ENCODE measurements at regions not wholly inside any gene's neighbourhood (a gene's known extent, or its start where the extent isn't known, plus 50 kb on each side); places are given as distances from the start of the nearest gene placed in this dataset.
"Not testable (repeated sequence)": the region's sequence is repeated elsewhere in the genome, so short reads cannot be mapped to it uniquely, and the experiment has no call there.

DNA sequence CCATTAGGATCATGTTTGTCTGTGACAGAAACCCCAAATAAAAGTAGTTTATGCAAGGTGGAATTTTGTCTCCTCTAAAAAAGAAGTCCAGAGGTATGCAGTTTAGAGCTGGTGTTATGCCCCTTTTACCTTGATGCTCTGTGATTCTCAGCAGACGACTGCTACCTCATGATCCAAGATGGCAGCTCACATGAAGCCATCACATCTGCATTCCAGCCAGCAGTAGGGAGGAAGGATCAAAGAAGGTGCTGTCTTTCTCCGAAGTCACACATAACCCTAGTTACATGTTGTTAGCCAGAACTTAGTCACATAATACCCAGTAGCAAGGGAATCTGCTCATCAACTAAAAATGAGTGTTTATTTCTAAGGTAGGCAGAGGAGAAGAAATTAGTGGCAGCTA, 135.7 kb upstream of the HS3ST2 start:
- DNase-seq (ENCODE audit: low spot score): no peak

GRCh38 chr16:22681554-22682291, 132.2 kb upstream of the HS3ST2 start:
- no peak for DNase-seq (ENCODE audit: low spot score)

DNA sequence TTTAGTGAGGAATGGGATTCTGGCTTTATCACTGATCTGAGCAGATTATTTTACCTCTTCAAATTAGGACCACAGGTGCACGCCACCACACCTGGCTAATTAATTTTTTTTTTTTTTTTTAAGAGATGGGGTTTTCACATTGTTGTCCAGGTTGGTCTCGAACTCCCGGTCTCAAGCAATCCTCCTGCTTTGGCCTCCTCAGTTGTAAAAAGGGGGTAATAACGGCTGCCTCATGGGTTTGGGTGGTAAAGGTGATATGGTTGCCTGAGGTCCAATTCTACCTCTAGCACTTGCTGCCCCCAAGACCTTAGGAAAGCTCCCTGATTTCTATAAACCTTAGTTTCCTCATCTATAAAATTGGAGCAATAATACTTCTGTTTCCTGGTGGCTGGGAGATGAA, 130.7 kb upstream of the HS3ST2 start:
- no peak for DNase-seq (ENCODE audit: low spot score)

DNA sequence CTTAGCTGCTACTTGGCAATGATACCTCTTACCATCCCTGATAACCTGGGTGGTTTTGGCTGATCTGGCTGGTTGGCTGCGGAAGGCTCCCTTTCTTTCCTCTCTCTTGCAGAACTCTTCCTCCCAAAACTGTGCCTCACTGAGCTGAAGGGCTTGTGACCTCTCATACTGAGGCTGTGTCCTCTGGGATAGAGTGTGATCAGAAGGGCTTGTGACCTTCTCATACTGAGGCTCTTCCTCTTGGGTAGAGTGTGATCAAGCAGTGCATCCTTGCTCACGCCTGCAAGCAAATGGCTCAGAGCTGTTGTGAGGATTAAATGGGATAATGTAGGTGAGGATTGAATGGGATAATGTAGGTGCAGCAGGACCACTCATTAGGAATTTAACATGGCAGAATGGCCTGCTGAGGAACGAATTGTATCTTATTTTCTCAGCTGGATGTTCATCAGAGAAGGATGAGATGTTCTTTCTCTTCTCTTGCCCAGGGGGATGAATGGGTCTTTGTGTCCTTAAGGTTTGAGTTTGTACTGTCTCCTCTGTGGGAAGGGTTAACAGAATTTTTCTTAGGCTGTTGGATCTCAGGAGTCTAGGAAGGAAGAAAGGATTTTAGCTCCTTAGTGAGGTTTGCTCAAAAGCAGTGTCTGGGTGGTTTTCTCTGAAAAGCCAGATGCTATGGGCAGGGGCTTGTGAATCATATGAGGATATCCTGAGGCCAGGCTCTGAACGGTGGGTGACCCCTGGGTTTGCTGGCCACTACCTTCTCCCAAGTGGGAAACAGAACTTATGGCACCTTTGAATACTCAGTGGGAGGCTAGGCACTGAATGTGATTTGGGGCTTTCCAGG, 130.0 kb upstream of the HS3ST2 start:
- DNase-seq (ENCODE audit: low spot score): no peak

DNA sequence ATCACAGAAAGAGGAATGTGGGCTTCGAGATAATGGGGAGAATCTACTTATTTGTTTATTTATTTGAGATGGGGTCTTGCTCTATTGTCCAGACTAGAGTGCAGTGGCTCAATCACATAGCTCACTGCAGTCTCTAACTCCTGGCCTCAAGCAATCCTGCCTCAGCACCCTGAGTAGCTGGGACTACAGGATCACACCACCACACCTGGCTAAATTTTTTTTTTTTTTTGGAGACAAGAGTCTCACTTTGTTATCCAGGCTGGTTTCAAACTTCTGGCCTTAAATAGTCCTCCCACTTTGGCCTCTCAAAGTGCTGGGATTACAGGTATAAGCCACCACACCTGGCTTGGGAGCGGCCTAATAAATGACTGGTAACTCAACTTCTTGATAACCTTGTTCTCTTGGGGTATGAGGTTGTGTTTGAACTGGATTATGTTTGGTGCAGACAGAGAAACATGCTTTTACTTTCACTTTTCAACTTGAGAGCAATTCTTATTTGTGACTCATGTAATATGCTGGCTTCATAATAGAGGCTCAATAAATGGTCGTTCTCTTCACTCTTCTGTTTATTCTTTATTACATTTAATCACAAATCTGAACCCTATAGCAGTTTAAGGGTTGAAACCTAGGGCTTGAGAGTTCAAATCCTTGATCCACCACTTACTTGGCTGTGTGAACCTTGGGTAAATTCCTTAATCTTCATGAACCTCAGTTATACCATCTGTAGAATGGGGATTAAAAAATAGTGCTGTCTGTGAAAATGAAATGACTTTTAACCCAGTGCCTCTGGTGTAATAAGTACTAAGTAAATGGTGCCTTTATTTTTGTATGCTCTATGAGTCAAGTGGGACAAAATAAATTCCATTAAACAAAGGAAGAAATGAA, 129.1 kb upstream of the HS3ST2 start:
- DNase-seq (ENCODE audit: low spot score): no peak

DNA sequence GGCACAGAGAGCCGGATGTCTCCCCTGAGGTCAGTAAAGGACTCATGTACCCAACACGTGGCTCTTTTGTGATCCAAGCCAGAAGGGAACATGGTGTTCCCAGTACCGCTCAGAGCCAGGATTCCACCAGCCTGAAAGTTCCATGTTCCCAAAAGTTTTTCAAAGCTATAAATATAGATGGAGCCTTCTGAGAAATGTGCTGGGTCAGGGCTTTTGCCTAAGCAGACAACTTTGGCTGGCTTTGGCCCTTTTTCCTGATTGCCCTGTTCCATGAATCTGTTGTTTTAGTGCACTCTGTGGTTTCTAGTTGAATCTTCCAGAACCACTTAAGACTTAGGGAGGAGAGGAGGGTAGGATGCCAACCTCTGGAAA, 128.5 kb upstream of the HS3ST2 start:
- DNase-seq (ENCODE audit: low spot score): no peak

- DNase-seq (ENCODE audit: low spot score): no peak
Observed at GRCh38 chr16:22687031-22687530, 126.9 kb upstream of the HS3ST2 start.

DNA sequence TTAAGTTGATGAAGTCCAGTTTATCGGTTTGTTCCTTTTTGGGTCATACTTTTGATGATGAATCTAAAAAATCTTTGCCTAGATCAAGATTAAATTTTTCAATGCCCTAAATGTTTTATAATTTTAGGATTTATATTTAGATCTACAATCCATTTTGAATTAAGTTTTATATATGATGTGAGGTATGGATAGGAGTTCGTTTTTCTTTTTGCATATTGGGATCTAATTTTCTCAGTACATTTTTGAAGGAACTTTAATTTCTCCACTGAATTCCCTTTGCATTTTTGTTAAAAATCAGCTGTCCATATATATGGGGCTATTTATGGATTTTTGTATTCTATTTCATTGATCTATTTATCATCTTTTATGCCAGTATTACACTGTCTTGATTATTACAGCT, 125.5 kb upstream of the HS3ST2 start:
- no peak for DNase-seq (ENCODE audit: low spot score)

DNA sequence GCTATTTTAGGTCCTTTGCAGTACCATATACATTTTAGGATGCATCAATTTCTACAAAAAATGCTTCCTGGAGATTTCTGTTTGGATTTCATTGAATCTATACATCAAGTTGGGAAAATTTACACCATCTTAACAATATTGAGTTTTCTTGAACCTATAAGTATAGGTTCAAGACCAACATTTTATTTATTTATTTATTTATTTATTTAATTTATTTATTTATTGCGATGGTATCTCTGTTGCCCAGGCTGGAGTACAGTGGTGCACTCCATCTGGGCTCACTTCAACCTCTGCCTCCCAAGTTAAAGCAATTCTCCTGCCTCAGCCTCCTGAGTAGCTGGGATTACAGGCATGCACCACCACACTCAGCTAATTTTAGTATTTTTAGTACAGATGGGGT, 125.0 kb upstream of the HS3ST2 start:
- no peak for DNase-seq (ENCODE audit: low spot score)

- DNase-seq (ENCODE audit: low spot score): no peak
Observed at GRCh38 chr16:22691335-22691734, 122.6 kb upstream of the HS3ST2 start.

DNA sequence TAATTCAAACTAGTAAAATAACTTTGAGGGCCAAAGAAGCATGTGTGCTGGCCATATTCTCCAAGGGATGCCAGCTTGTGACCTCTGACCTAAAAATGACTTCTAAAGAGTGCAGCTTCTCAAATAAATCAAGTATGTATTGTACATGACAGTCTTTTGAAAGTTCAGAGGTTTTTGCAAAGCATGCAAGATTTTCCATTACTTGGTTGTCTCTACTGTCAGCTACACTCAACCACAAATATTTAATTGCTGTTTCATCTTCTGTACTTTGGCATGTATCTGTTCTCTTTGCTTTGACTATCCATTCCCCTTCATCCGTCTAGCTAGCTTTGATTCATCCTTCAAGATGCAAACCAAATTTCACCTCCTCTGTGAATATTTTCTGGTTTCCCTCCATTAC, 121.9 kb upstream of the HS3ST2 start:
- no peak for DNase-seq (ENCODE audit: low spot score)

DNA sequence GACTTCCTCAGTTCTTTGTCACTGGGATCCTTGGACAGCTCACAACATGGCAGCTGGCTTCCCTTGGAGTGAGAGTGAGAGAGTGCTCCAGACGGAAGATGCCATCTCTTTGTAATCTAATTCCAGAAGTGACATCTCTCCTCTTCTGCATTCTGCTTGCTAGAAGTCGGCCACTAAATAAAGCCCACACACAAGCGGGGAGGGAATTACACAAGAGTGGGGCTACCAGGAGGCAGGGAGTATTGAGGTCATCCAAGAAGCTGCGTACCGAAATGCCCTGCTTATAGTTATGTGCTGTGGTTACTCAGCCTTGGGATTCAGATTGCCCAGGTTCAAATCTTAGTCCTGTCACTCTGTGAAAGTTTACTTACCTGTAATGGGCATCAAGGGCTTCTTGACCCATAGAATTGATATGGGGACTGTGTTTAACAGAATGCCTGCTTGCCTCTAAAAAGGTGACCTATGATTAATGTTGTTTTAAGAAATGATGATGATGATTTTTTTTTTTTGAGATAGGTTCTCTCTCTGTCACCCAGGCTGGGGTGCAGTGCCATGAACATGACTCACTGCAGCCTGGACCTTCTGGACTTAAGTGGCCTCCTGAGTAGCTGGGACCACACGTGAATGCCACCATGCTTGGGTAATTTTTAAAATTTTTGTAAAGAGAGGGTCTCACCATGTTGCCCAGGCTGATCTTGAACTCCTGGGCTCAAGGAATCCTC, 120.9 kb upstream of the HS3ST2 start:
- DNase-seq (ENCODE audit: low spot score): no peak

DNA sequence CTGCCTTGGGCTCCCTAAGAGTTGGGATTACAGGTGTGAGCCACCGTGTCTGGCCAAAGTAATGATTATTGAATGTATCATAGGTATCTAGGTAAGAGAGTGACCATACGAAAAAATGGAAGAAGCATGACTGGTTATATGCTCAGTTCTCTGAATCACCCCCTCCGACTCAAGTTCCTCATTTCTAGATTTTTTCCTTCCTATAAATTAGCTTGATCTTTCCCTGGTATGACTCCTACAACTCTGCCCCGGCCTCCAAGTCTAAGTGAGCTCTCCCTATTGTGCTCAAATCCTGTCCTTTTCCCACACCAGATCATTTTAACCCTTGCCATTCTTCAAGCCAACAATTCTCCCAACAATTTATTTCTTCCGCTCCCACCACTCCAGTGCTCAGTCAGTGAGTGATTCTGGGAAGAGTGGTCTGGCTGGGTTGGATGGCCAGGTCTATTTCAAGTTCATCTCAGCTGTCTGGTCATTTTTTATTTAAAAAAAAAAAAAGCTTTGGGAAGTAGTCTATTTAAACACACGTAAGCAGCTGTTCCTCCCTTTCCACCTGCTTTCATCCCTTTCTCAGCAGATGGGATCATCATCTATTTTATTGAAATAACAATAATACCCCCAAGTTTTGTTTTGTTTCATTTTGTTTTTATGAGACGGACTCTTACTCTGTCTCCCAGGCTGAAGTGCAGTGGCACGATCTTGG, 120.2 kb upstream of the HS3ST2 start:
- DNase-seq (ENCODE audit: low spot score): no peak

GRCh38 chr16:22694887-22695382, 119.0 kb upstream of the HS3ST2 start:
- DNase-seq (ENCODE audit: low spot score): no peak

- DNase-seq (ENCODE audit: low spot score): not testable (repeated sequence)
Observed at GRCh38 chr16:22695773-22696172, 118.2 kb upstream of the HS3ST2 start.

GRCh38 chr16:22699356-22699755, 114.6 kb upstream of the HS3ST2 start:
- no peak for DNase-seq (ENCODE audit: low spot score)

DNA sequence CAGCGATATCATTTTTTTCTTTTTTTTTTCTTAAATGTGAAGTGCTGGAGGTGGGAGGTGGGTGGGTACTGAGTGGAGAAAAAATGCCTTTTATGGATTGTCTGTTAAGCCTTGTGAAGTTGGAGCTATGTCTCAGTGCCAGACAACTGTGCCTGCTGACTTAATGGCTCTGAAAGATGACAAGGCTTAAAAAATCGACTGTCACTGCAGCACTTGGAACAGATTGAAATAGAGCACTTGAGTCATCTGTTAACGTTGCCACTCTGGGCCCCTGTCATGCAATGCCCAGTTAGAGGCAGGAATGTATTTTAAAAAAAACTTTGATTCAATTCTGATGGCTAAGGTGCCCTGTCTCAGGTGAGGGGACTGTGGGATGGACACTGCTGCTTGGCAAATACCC, 108.2 kb upstream of the HS3ST2 start:
- DNase-seq (ENCODE audit: low spot score): no peak

GRCh38 chr16:22710326-22710725, 103.6 kb upstream of the HS3ST2 start:
- DNase-seq (ENCODE audit: low spot score): no peak

GRCh38 chr16:22711847-22712246, 102.1 kb upstream of the HS3ST2 start:
- DNase-seq (ENCODE audit: low spot score): no peak

DNA sequence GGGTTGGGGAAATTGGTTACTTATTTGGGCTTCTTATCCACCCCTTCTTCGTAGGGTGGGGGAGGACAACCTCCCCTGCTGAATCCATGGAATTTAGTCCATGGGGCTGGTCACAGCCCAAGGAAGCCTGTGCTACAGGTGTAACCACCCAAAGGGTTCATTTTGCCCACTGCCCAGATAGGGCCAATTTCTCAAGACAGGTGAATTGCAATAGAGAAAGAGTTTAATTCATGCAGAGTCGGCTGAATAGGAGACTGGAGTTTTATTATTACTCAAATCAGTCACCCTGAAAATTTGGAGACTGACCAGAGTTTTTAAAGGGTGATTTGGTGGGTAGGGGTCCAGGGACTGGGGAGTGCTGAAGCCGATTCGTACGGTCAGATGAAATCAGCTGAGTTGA, 101.5 kb upstream of the HS3ST2 start:
- no peak for DNase-seq (ENCODE audit: low spot score)

DNA sequence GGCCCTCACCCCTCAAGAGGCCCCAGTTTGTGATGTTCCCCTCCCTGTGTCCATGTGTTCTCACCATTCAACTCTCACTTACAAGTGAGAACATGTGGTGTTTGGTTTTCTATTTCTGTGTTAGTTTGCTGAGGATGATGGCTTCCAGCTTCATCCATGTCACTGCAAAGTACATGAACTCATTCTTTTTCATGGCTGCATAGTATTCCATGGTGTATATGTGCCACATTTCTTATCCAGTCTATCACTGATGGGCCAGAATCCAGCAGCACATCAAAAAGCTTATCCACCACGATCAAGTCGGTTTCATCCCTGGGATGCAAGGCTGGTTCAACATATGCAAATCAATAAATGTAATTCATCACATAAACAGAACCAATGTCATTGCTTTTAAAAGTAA, 95.4 kb upstream of the HS3ST2 start:
- DNase-seq (ENCODE audit: low spot score): not testable (repeated sequence)
